Fibroblast of skin of right quadriceps (primary cell): ENCODE measurements at regions not wholly inside any gene's neighbourhood (a gene's known extent, or its start where the extent isn't known, plus 50 kb on each side); places are given as distances from the start of the nearest gene placed in this dataset.

ENCODE experiments used
- DNase-seq: peaks from one replicate; pipeline ENCODE4 v3.0.0-alpha.2; 2013

- DNase-seq, result no peak
Observed at GRCh38 chr15:46266661-46267060, 631.8 kb downstream of the SQOR start.

- DNase-seq, result no peak
Observed at GRCh38 chr15:46270481-46271147, 635.8 kb downstream of the SQOR start.

DNA sequence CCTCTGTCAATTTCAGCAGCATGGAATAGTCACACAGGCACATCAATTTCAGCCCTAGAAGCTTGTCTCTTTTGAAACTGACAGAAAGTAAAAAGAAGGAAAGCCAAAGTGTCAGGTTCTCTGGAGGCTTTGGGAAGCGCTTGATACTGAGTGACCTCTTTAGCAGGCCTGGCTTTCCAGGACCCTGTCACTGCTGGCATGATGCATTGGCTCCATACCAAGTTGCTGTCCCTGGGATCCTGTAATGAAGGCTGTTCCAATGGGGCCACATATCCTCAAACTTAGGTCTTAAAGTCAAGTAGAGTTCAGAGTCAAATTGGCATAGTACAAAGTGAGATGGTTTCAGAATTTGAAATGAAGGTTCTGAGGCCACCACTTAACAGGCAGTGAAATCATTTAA lies 640.9 kb downstream of the SQOR start:
- no peak for DNase-seq

DNA sequence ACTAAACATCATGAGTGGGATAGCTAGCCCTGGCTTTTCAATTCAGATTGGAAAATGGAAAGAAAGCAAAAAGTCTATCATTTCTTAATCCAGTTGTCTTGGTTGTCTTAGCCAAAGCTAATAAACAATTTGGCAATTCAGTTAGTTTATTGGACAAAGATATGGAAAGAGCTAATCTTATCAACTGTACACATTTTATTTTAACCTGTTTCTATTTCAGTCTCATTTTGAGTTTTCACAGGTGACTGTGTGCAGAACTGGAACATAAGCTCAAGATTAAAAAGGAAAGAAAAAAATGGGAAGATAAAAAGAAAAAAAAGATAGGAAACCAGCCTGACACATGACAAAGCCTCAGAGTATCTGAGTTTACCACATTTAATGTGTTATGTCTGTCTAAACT lies 642.6 kb downstream of the SQOR start:
- no peak for DNase-seq

DNA sequence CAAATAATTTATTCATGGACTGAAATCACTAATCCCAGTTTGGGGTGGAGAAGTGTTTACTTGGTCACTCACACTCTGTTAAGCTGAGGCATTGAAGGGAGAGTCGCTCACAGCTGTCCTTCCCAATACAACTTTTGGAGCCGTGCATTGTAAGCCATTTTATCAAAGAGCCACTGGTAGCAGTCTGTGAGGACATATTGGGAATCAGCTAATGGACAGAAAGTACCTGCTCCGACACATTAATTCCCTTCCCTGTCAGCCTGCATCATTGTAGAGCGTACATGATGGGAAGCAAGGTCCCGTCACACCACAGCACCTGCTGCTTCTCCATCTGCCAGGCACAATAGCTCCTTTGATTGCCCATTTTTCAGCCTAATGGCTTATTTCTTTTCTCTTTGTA lies 643.2 kb downstream of the SQOR start:
- DNase-seq, result no peak

DNA sequence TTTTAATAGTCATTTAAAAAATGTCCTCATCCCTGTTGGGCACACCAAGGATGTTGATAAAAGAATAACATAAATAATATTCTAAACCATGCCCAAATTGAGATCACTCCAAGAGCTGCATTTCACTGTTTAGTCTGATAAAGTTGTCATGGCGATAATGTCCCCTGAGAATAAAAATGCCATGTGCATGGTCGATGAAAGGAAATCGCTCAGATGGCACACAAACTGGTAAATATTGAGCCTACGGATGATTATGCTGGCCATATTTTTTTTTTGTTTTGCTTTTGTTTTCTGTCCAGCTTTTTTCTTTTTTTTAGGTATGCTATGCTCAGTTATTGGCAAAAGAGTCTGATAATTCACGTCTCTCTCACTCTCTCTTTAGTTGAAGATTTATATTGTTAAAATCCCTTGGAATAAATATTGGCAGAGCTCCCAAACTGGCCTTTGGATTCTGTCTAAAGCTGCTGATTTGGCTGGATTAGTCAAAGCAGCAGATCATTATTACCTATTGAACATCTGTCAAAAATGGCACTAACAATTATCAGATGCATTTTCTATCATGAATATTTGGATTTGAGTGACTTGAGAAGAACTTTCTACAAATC lies 643.8 kb downstream of the SQOR start:
- no peak for DNase-seq

GRCh38 chr15:46280762-46281542 lies 646.1 kb downstream of the SQOR start:
- DNase-seq, result peak; percentile 5

DNA sequence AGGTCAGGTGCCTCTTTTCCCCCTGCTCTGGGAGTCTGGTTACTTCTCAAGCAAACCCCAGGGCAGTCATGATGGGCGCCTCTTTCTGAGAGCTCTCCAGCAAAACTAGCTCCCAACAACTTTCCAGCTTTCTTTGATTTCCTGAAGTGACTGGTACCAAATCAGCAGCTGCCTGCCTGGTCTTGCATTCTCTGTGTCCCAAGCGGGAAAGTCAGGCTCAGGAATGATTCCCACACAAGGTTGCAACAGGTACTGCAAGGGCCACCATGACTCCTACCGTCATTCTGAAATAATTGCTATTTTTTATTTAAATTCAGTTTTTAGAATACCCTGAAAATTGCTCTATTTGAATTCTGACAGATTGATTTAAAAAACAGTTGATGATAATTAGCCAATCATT lies 658.7 kb downstream of the SQOR start:
- DNase-seq, result no peak

DNA sequence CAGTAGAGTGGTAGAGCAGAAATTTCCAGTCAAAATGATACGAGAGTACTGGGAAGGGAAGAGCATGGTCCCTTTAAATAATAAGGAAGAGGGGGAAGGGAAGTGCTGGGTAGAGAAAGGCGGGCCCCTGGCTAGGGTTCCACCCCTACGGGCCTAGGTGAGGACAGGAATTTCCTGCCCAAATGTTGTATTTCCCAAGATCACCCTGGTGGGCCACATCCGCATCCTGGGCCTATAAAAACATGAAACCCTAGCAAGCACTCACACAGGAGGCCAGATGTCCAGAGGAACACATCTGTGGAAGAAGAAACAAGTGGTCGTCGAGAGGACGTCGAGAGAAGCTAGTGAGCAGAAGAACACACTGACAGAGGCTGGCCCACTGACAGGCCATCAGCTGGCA lies 661.2 kb downstream of the SQOR start:
- DNase-seq, result no peak

DNA sequence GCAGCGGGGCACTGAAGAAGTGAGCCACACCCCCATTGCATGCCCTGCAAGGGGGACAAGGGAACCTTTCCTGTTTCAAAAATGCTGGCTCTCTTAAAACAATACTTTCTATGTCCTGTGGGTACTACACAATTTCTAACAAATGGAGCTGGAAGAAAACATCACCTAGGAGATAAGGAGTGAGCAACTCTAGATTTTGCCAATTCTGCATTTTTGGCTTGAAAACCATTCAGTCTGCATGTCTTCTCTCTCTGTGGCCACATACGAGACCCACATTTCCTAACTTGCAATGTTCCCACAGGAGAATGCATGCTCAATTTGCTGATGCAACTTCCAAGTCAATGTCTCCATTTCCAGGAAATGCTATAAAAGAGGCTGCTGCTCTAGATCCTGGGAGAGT lies 662.0 kb downstream of the SQOR start:
- DNase-seq, result no peak

DNA sequence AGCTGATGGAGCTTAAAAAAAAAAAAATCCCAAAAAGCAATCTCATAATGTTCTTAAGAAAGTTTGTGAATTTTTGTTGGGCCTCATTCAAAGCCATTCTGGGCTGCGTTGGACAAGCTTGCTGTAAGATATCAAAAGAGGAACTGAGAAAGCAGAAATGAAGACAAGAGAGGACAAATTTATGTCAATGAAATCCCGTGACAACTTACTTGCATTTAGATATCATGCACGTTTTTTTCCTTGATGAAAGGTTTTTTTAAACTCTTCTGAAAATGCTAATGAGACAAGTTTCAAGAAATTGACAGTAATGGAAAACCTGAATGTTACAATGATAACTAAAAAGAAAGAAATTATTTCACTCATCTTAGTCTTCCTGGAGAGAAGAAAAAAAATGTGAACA lies 662.9 kb downstream of the SQOR start:
- DNase-seq, result no peak

DNA sequence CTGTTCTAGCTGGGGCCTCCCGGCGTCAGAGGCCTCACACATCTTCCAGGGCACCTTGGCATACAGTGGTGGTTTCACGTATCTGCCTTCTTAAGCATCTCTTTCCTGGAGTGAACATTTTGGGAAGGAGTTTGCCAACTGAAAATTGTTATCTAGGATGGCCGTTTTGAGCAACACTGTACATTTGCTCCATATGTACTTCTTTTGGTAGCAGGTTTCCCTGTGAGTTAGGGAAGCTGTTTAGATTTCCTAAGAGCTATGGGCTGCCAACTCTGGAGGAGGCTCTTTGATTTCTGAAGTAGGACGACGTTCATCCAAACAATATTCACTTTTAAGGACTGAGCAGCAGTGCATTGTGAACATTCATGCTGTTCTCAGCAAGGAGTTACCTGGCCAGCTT lies 665.9 kb downstream of the SQOR start:
- no peak for DNase-seq

- DNase-seq, result no peak
Observed at GRCh38 chr15:46301291-46301690, 666.5 kb downstream of the SQOR start.

DNA sequence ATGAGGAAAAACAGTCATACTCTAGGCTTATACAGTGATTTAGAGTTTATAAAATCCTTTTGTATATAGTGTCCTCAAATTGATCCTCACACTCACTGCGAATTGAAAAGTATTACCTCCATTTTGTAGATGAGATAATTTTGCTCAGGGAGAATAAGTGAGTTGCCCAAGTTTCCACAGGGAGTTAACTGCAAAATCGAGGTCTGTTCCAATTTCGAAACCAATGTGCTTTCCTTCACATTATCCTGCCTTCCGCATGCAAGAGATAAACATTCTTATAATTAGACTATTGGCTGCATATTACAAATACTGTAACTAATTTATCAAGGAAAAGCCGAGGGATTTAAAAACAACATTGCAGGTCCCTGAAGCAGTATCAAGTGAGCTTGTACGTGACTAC lies 667.0 kb downstream of the SQOR start:
- no peak for DNase-seq

GRCh38 chr15:46304321-46304720 lies 669.5 kb downstream of the SQOR start:
- DNase-seq, result no peak

DNA sequence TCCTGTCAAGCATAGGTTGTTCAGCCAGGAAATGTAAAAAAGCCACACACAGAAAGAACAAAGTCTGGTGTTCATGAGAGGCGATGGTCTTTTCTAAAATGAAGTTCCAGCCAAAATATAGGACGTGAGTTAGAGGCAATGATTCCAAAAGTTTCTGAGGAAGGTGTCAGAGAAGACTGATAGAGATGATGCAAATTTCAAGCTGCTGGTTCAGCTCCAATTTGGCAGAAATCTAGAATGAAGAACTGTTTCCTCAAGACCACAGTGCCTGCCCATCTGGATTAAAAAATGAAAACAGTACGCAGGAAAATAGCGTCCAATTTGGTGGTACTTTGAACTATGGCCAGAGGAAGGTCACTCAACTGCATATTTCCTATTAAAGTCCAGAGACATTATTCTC lies 672.9 kb downstream of the SQOR start:
- no peak for DNase-seq

GRCh38 chr15:46309914-46310313 lies 675.1 kb downstream of the SQOR start:
- DNase-seq, result no peak

DNA sequence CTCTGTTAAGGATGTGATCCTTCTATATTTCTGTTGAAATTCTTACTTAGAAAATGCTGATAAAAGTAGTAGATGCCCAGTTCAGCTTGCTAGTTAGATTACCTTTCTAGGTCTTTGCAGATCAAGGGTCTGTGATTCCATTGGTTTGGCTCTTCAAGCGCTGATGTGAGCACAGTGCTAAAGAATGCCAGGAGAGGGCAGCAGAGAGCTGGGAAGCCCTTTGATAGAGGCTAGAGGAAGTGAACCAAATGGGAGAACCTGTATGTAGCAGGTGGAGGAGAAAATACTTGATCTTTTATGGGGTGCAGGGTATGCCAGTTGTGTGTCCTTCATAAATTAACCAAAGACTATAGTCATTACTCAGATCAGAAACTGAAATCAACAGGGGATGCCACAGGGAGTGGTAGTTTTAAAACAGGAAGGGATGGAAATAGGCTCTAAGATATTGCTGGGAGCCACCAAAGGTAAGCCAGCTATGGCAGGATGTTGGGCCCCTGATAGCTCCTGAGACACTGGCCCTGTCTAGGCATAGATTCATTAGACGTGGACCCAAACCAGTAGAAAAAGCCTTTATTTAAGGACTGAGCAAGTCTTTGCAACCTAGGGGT lies 677.4 kb downstream of the SQOR start:
- DNase-seq, result peak; percentile 59

DNA sequence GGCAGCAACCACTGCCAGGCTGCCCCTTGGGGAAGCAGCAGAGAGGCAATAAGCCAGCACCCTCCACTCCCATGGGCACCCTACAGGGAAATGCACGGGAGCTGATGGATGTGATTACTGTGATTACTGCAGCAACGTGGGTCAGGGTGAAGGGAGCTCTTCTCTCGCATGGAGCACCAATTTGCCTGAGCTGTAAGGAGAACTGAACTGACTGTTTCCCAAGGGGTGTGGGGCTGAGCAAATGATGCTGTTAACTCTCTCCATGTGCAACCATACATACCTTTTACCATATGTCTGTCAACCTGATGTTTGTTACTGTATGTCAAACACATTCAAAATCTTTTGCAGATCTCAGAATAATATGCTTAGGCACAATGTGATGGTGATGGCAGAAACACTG lies 680.6 kb downstream of the SQOR start:
- DNase-seq, result no peak

- no peak for DNase-seq
Observed at GRCh38 chr15:46316024-46316423, 681.2 kb downstream of the SQOR start.

GRCh38 chr15:46317029-46317428 lies 682.2 kb downstream of the SQOR start:
- no peak for DNase-seq

DNA sequence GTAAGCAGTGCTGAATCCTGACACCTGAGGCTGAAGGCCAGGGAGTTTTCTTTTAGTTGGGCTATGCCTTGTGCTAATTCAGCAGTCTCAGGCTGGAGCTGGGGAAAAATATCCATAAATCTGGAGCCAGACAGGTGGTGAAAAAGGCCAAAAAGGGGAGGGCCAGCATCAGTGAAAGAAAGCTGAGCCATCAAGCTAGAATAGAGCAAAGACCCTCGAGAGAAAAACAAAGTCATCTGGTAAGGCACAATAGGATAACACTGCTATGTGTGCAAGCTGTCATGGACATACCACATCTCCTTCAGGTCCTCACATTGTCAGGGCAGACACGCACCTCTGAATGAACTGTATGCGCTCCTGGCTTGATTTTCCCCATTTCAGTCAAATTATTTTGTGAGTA lies 687.9 kb downstream of the SQOR start:
- no peak for DNase-seq

GRCh38 chr15:46326173-46326572 lies 691.3 kb downstream of the SQOR start:
- DNase-seq, result no peak

GRCh38 chr15:46328821-46329220 lies 694.0 kb downstream of the SQOR start:
- no peak for DNase-seq
